CD4-positive, alpha-beta memory T cell (primary cell): ENCODE measurements at regions not wholly inside any gene's neighbourhood (a gene's known extent, or its start where the extent isn't known, plus 50 kb on each side); places are given as distances from the start of the nearest gene placed in this dataset.
"Not testable (repeated sequence)": the region's sequence is repeated elsewhere in the genome, so short reads cannot be mapped to it uniquely, and the experiment has no call there.

Source experiments
- CTCF ChIA-PET: fragments of 350-600 bp; sonication (Branson Sonifier 250); formaldehyde crosslinking; loops from one replicate; lab custom pipeline; 2021; ENCODE audit warnings: inconsistent platforms; ENCODE audit not compliant: partially characterized antibody; lab: Charles Lee
- POLR2A ChIA-PET: fragments of 350-600 bp; sonication (Branson Sonifier 250); formaldehyde crosslinking; loops from one replicate; lab custom pipeline; 2021; ENCODE audit not compliant: partially characterized antibody; lab: Charles Lee
- DNase-seq, 5 donors: peaks; one replicate each; pipeline versions ENCODE4 v3.0.0 to v3.0.0-alpha.2; 2020 to 2022; ENCODE audit warnings: mixed read lengths in 1 of 5
- H3K27ac ChIP-seq: one replicate; pipeline ENCODE4 v1.7.0; 2013; ENCODE audit warnings: low read depth, low read length
- H3K27me3 ChIP-seq: 2 replicates; pipeline ENCODE4 v1.7.0; 2013; ENCODE audit warnings: mild to moderate bottlenecking, low read length, moderate library complexity; ENCODE audit not compliant: insufficient read depth
- H3K36me3 ChIP-seq: 2 replicates; pipeline ENCODE4 v1.7.0; 2013; ENCODE audit warnings: mild to moderate bottlenecking, low read length, moderate library complexity; ENCODE audit not compliant: insufficient read depth
- H3K4me1 ChIP-seq: 2 replicates; pipeline ENCODE4 v1.7.0; 2013; ENCODE audit warnings: mild to moderate bottlenecking, low read length, moderate library complexity; ENCODE audit not compliant: insufficient read depth
- H3K4me3 ChIP-seq, 2 donors: one replicate each; pipeline ENCODE4 v1.7.0; 2013; ENCODE audit warnings: low read length in 2 of 2, mild to moderate bottlenecking in 1 of 2
- H3K9me3 ChIP-seq, 2 donors: one replicate each; pipeline ENCODE4 v1.7.0; 2013; ENCODE audit warnings: low read length in 2 of 2, control low read depth in 1 of 2; ENCODE audit not compliant: control insufficient read depth in 1 of 2
- H3K27ac Mint-ChIP-seq, 7 donors: one replicate each; pipeline ENCODE4 v1.8.0; 2020 to 2021; ENCODE audit warnings: mixed read lengths in 7 of 7, mild to moderate bottlenecking in 6 of 7, inconsistent platforms in 3 of 7, moderate library complexity in 3 of 7
- H3K27me3 Mint-ChIP-seq, 2 donors: one replicate each; pipeline ENCODE4 v1.8.0; 2020 to 2021; ENCODE audit warnings: mixed read lengths in 2 of 2
- H3K36me3 Mint-ChIP-seq, 2 donors: one replicate each; pipeline ENCODE4 v1.8.0; 2020 to 2021; ENCODE audit warnings: mixed read lengths in 2 of 2, inconsistent platforms in 1 of 2, mild to moderate bottlenecking in 1 of 2
- H3K4me1 Mint-ChIP-seq, 4 donors: one replicate each; pipeline ENCODE4 v1.8.0; 2020 to 2021; ENCODE audit warnings: mixed read lengths in 4 of 4, mild to moderate bottlenecking in 1 of 4
- H3K4me3 Mint-ChIP-seq, 8 donors: one replicate each; pipeline ENCODE4 v1.8.0; 2020 to 2021; ENCODE audit warnings: mixed read lengths in 8 of 8, mild to moderate bottlenecking in 7 of 8, moderate library complexity in 6 of 8, inconsistent platforms in 3 of 8
- H3K9me3 Mint-ChIP-seq, 8 donors: one replicate each; pipeline ENCODE4 v1.8.0; 2020 to 2021; ENCODE audit warnings: mixed read lengths in 8 of 8, mild to moderate bottlenecking in 5 of 8, inconsistent platforms in 3 of 8, moderate library complexity in 1 of 8
- intact Hi-C: fragments of 100-400 bp; cut with micrococcal nuclease; formaldehyde crosslinking; loops from one replicate; pipeline ENCODE4 v1.15.1; 2023

- POLR2A ChIA-PET: no interaction called here
- no peak overlapping the region for H3K4me3 Mint-ChIP-seq
- H3K27ac Mint-ChIP-seq: no peak overlapping the region
- H3K4me1 Mint-ChIP-seq: no peaks in the 10 kb centered on the region
- CTCF ChIA-PET: no interaction called here
- Histone ChIP-seq H3K4me3 (no peak overlapping the region), H3K9me3 (no peaks in the 10 kb centered on the region), H3K36me3 (no peaks in the 10 kb centered on the region), H3K27me3 (no peaks in the 10 kb centered on the region), H3K4me1 (no peaks in the 10 kb centered on the region), H3K27ac (no peak overlapping the region)
- no peaks in the 10 kb centered on the region for H3K36me3 Mint-ChIP-seq
- no peaks in the 10 kb centered on the region for H3K27me3 Mint-ChIP-seq
- intact Hi-C loops: no loop called here
- DNase-seq: no peak
- peaks cover 2 to 18% (median 9%) of the 10 kb centered on the region in 8 donors for H3K9me3 Mint-ChIP-seq
Observed at GRCh38 chr1:105565006-105565405, 1491.5 kb upstream of the PRMT6 start.

GRCh38 chr1:105585791-105586190 lies 1470.7 kb upstream of the PRMT6 start:
- Histone ChIP-seq H3K9me3 (no peaks in the 10 kb centered on the region), H3K27ac (no peak overlapping the region), H3K4me1 (no peaks in the 10 kb centered on the region), H3K4me3 (no peak overlapping the region), H3K36me3 (no peaks in the 10 kb centered on the region), H3K27me3 (no peaks in the 10 kb centered on the region)
- Mint-ChIP-seq H3K4me1 (no peaks in the 10 kb centered on the region), H3K9me3 (peaks cover 0 to 25% (median 8%) of the 10 kb centered on the region in 8 donors), H3K4me3 (no peak overlapping the region), H3K36me3 (no peaks in the 10 kb centered on the region), H3K27me3 (no peaks in the 10 kb centered on the region), H3K27ac (no peak overlapping the region)
- ChIA-PET CTCF (no interaction called here), POLR2A (no interaction called here)
- DNase-seq: no peak
- intact Hi-C loops: no loop called here

- no peak overlapping the region for H3K27ac ChIP-seq
- Mint-ChIP-seq H3K36me3 (no peaks in the 10 kb centered on the region), H3K4me1 (no peaks in the 10 kb centered on the region), H3K27me3 (no peaks in the 10 kb centered on the region), H3K27ac (no peak overlapping the region), H3K9me3 (peaks cover 2 to 29% (median 10%) of the 10 kb centered on the region in 8 donors), H3K4me3 (no peak overlapping the region)
- peaks cover 0 to 7% of the 10 kb centered on the region in 2 donors for H3K9me3 ChIP-seq
- H3K4me3 ChIP-seq: no peak overlapping the region
- intact Hi-C loops: no loop called here
- H3K27me3 ChIP-seq: no peaks in the 10 kb centered on the region
- ChIA-PET POLR2A (no interaction called here), CTCF (no interaction called here)
- no peak for DNase-seq
- no peaks in the 10 kb centered on the region for H3K4me1 ChIP-seq
- no peaks in the 10 kb centered on the region for H3K36me3 ChIP-seq
Observed at GRCh38 chr1:105591681-105592080, 1464.8 kb upstream of the PRMT6 start.

GRCh38 chr1:105608713-105609112 lies 1447.8 kb upstream of the PRMT6 start:
- no peak overlapping the region for H3K4me3 ChIP-seq
- no peaks in the 10 kb centered on the region for H3K4me1 Mint-ChIP-seq
- H3K36me3 Mint-ChIP-seq: no peaks in the 10 kb centered on the region
- H3K9me3 ChIP-seq: no peaks in the 10 kb centered on the region
- no peak for DNase-seq
- no peak overlapping the region for H3K27ac Mint-ChIP-seq
- no peaks in the 10 kb centered on the region for H3K4me1 ChIP-seq
- peaks cover 0 to 16% (median 5%) of the 10 kb centered on the region in 8 donors for H3K9me3 Mint-ChIP-seq
- H3K36me3 ChIP-seq: no peaks in the 10 kb centered on the region
- intact Hi-C loops: no loop called here
- no peaks in the 10 kb centered on the region for H3K27me3 Mint-ChIP-seq
- H3K4me3 Mint-ChIP-seq: no peak overlapping the region
- no peaks in the 10 kb centered on the region for H3K27me3 ChIP-seq
- CTCF ChIA-PET: no interaction called here
- H3K27ac ChIP-seq: no peak overlapping the region
- POLR2A ChIA-PET: no interaction called here

GRCh38 chr1:105626276-105626987 lies 1430.0 kb upstream of the PRMT6 start:
- H3K36me3 Mint-ChIP-seq: no peaks in the 10 kb centered on the region
- no peaks in the 10 kb centered on the region for H3K4me1 Mint-ChIP-seq
- POLR2A ChIA-PET: no interaction called here
- Histone ChIP-seq H3K4me3 (no peak overlapping the region), H3K4me1 (no peaks in the 10 kb centered on the region), H3K9me3 (peaks cover 0 to 5% of the 10 kb centered on the region in 2 donors), H3K27me3 (no peaks in the 10 kb centered on the region), H3K27ac (no peak overlapping the region), H3K36me3 (no peaks in the 10 kb centered on the region)
- CTCF ChIA-PET: no interaction called here
- H3K27me3 Mint-ChIP-seq: no peaks in the 10 kb centered on the region
- no peak overlapping the region for H3K27ac Mint-ChIP-seq
- intact Hi-C loops: no loop called here
- no peak for DNase-seq
- H3K9me3 Mint-ChIP-seq: peaks cover 0 to 15% (median 7%) of the 10 kb centered on the region in 8 donors
- H3K4me3 Mint-ChIP-seq: no peak overlapping the region

GRCh38 chr1:105631153-105631744 lies 1425.2 kb upstream of the PRMT6 start:
- not testable (repeated sequence) for H3K4me1 Mint-ChIP-seq

GRCh38 chr1:105632342-105633196 lies 1423.9 kb upstream of the PRMT6 start:
- Mint-ChIP-seq H3K9me3 (peaks cover 0 to 35% (median 13%) of the 10 kb centered on the region in 8 donors), H3K4me3 (no peak overlapping the region), H3K27me3 (no peaks in the 10 kb centered on the region), H3K36me3 (no peaks in the 10 kb centered on the region), H3K27ac (no peak overlapping the region), H3K4me1 (no peaks in the 10 kb centered on the region)
- intact Hi-C loops: no loop called here
- ChIA-PET CTCF (no interaction called here), POLR2A (no interaction called here)
- no peak overlapping the region for H3K4me3 ChIP-seq
- no peaks in the 10 kb centered on the region for H3K36me3 ChIP-seq
- H3K27me3 ChIP-seq: no peaks in the 10 kb centered on the region
- no peaks in the 10 kb centered on the region for H3K9me3 ChIP-seq
- no peaks in the 10 kb centered on the region for H3K4me1 ChIP-seq
- DNase-seq: no peak
- no peak overlapping the region for H3K27ac ChIP-seq

More at GRCh38 chr1:105631153-105631744, 1425.2 kb upstream of the PRMT6 start:
- H3K36me3 ChIP-seq, H3K27me3 Mint-ChIP-seq, H3K27ac ChIP-seq, H3K27me3 ChIP-seq, H3K4me3 ChIP-seq, intact Hi-C loops, CTCF ChIA-PET, H3K4me1 ChIP-seq, H3K27ac Mint-ChIP-seq, H3K9me3 ChIP-seq, DNase-seq, H3K36me3 Mint-ChIP-seq, H3K4me3 Mint-ChIP-seq, POLR2A ChIA-PET: not testable (repeated sequence)
- peaks cover 0 to 33% (median 14%) of the 10 kb centered on the region in 8 donors for H3K9me3 Mint-ChIP-seq
